ENCODE measurements at regions not wholly inside any gene's neighbourhood (a gene's known extent, or its start where the extent isn't known, plus 50 kb on each side); places are given as distances from the start of the nearest gene placed in this dataset.
"Not testable (repeated sequence)": the region's sequence is repeated elsewhere in the genome, so short reads cannot be mapped to it uniquely, and the experiment has no call there.

DNA sequence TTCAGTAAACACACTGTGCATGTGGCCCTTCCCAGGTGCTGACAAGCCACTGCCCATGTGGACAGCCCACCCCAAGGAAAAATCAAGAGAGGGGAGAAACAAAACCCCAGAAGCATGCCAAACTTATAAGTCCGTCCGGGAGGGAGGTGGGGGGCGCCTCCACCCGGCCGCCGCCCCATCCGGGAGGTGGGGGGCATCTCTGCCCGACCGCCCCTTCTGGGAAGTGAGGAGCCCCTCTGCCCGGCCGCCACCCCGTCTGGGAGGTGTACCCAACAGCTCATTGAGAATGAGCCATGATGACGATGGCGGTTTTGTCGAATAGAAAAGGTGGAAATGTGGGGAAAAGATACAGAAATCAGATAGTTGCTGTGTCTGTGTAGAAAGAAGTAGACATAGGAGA, 53.8 kb upstream of the C2CD4B start:
- DNase-seq: no peak

DNA sequence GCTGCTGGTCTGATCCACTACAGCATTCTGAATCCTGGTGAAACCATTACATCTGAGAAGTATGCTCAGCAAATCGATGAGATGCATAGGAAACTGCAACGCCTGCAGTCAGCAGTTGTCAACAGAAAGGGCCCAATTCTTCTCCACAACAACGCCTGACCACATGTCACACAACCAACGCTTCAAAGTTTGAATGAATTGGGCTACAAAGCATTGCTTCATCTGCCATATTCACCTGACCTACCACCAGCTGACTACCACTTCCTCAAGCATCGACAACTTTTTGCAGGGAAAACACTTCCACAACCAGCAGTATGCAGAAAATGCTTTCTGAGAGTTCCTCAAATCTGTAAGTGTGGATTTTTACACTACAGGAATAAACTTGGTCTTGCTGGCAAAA, 54.7 kb upstream of the C2CD4B start:
- no peak for DNase-seq

DNA sequence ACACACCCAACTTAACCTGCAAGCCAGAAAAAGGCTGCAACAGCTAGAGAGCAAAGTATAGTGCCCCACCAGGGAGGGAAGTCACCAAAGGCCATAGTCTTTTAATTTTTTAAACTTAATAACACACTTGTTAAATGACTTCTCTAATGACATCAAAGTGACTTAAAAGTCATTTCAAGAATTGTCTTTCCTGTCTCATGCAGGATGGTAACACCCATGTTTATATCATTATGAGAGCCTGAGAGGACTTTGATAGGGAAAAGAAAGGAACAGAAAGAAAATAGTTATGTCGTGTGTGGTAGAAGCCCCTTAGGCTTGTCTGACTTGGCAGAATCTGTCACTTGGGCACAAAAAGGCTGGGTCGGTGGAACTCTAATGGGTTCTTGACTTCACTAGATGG, 57.9 kb upstream of the C2CD4B start:
- DNase-seq: no peak

DNA sequence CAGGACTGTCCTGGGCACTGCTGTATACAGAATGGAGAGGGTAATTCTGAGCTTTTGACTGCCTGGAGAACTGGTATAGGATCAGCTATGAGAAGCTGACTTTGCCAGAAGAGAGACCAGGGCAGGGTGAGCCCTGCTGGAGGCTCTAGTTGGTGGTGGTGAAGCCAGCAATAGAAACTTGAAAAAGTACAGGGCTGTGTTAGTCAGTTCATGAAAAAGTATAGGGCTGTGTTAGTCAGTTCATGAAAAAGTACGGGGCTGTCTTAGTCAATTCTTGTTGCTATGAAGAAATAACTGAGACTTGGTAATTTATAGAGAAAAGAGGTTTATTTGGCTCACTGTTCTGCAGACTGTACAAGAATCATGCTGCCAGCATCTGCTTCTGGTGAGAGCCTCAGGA, 63.5 kb upstream of the C2CD4B start:
- DNase-seq: no peak

DNA sequence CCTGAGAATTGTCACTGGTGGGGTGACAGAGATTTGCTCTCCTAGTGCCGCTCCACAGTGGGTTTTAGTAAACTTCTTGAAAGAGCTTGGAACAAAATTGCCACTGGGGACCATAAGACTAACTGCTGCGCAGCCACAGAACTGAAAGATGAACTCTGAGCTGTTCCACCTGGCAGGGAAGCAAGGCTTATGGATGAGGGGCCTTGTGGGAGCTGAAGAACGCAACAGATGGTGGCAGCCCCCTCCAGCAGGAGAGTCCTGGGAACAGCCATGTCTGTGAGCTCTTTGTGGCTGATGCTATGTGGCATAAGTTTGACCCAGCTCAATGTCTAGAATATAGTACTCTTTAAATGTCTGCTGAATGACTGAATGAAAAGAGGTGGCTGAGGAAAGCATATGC, 66.8 kb upstream of the C2CD4B start:
- no peak for DNase-seq

DNA sequence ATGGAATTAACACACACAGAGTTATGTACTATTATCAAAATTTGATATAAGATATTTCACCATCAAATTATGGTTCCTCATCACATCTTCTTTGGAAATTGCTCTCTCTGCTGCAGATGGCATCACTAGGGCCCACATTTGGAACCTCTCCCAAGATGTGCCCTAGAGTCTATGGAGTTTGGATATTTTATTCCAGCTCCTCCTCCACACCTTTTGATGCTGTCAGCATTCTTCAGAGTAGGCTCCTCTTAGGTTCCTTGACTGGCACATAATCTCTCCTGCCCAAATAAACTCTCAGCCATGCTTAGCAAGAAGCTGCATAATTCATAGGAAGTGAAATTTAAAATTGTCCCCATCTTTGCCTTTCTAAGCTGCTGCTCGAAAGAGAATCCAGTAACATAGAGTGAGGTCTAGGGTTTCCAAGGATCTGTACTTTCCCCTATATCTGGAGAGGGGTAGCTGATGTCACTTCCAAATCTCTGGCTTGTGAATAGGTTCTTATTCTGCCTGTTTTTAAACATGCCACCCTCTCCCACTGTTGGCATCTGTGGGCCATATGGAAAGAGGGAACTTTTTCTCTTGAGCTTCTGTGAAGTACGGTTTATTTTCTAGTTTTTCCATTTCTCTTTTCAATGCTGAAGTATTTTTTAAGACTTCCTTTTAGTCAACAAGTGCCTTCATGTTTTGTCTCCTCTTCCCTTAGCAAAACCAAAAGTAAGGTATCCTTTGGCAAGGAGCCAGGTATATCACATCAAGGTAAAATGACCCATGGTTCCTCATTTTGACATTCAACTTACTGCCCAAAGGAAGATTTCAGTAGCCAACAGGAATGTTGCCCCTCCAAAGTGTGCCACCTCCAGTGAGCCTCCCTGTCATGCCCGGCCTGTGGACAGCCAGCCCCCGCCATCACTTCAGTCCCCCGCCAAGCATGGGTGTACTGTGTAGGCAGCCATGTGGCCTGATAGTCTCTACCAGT, 75.3 kb upstream of the C2CD4B start:
- no peak for DNase-seq

DNA sequence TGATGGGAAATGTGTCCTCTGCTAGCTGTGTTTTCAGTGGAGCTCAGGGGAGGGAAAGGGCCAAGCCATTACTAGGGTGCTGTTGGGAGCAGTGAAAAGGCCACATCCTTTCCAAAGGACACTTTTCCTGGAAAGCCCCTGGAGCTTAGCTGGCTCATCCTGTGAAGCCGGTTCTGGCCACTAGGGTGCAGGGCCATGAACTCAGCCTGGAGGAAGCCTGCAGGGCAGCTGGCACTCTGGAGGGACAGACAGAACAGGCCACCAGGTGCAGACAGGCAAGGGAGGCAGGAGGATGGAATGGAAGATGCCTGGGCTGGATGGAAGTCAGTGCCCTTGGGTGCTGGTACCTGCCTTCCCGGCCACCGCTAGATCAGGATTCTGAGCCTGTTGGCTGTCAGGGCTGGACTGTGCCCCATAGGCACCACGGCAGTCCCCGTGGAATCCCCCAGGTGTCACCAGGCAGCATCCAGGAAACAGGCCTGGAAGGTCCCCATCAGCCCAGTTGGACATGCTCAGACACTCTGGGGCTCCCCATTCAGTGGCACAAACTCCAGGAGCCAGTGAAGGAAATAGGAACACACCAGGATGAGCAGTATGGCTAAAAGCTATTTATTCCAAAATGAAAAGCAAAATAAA, 76.2 kb upstream of the C2CD4B start:
- no peak for DNase-seq

DNA sequence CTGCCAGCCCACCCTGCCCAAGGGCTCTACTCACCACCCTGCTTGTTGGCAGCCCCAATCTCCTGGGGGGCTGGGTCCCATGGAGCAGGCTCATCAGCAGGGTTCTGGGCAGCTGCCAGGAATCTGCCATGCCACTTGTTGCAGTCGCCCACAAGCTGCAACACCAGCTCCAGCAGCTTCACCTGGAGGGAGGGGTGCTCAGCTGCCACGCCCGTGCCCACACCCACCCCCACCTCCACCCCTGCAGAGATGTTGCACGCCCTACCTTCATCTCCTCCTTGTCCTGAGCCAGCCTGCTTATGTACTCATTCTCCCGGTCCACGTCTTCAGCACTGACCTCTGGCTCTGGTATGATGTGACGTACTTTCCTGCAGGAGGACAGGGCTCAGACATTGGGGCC, 77.9 kb upstream of the C2CD4B start:
- no peak for DNase-seq

DNA sequence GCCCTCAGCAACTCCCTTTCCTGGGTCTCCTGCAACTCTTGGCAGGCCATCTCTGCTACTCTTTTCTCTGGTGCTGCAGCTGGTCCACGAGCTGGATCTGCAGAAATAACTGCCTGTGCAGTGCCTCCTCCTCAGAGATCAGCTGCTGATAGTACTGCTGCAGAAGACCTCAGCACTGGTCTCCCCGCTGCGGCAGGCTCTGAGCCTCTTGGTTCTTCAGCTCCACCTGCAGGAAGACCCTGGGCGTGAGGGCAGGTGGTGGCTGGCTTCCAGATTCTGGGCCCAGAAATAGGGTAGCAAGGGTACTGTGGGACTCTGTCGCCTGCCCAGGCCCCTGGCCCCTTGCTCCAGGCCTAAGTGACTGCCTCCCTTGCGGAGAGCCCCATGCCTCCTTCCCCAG, 79.7 kb upstream of the C2CD4B start:
- DNase-seq: no peak

DNA sequence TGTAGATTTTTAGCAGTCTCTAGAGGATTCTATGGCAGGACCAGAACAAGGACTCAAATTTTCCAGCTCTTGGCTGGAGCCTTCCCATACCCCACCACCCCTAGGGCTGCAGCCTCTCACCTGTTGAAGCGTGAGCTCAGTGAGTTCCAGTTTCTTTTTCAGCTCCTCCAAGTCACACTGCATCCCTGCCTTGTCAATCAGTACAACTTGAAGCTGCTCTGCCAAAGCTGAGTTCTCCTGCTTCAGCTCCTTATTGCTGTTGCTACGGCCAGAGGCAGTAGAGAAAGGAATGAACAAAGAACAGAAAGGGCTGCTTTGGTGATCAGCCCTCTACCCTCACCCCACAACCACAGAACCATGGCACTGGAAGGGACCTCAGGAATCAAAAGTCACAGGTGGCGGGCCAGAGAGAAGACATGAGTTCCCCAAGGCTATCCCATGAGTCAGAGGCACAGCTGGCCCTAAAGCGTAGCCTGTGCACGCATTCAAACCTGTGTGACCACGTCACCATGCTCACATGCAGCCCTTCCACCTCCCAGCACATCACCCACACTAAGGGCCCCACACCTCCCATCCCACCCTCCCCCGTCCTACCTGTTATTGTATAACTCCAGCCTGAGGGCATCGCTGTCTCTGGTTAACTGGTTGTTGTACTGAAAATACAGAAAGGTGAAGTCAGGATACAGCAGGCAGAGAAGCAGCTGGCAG, 83.3 kb upstream of the C2CD4B start:
- no peak for DNase-seq

DNA sequence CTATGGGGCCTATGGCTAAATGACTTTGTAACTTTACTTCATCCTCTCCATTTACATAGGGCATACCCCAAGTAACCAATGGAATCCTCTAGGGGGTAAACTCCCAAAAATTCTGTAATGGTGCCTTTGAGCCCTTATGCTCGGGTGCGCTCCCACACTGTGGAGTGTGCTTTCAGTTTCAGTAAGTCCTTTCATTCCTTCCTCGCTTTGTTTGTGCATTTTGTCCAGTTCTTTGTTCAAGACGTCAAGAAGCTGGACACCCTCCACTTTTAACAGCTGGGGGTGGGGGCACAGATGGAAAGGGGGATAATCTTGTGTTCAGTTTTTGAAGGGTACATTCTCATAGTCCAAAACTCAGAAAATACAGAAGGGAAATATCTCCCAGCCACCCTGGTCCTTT, 84.4 kb upstream of the C2CD4B start:
- no peak for DNase-seq

DNA sequence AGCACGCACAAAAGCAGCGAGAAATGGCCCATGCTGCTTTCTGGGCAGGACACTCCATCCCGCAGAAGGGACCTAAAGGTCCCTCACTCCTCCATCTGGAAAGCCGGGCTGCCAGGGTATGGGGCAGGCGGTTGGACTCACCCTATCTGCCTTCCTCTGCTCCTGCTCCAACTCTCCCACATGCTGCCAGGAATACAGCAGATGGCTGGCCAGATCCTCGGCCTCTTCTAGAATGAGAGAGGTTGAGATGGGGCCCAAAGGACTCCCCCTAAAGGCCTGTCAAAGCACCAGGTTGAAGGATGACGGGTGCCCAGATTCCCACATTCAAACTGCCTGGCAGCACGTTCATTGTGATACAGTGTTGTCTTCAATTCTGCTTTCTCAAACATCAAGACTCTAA, 85.1 kb upstream of the C2CD4B start:
- DNase-seq: no peak

DNA sequence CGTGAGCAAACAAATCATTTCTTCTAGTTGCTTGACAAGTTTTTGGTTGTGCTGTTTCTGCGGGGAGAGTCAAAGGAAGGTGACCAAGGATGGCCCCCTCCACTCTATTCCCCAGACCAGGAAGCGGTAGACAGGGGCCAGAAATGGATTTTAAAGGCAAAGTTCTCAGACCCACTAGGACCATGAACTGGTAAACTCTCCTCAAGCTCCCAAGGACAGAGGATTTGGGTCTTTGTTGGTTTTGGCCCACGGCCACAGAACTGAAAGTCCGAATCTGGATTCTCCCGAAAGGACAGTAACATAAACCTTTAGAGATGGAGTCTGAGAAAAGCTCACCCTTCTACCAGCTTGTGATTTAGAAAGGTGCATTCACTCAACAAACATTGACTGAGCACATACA, 85.9 kb upstream of the C2CD4B start:
- DNase-seq: no peak

DNA sequence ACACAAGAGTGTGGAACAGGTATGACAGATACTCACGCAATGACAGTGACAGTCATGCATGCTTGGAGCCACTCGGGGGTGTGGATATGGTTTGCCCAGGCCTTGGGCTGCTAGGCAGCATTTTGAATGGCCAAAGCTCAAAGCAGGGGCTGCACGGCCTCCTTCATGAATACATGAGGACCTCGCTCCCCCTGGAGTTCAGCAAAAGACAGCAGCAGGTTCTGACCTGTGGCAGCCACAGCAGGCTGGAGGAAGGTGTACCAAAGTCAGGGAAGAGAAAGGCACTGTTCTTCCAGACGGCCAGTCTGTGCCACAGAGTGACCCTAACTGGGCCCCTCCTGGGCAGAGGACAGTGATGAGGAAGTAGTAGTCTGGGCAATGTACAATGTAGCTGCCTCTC, 88.2 kb upstream of the C2CD4B start:
- no peak for DNase-seq

DNA sequence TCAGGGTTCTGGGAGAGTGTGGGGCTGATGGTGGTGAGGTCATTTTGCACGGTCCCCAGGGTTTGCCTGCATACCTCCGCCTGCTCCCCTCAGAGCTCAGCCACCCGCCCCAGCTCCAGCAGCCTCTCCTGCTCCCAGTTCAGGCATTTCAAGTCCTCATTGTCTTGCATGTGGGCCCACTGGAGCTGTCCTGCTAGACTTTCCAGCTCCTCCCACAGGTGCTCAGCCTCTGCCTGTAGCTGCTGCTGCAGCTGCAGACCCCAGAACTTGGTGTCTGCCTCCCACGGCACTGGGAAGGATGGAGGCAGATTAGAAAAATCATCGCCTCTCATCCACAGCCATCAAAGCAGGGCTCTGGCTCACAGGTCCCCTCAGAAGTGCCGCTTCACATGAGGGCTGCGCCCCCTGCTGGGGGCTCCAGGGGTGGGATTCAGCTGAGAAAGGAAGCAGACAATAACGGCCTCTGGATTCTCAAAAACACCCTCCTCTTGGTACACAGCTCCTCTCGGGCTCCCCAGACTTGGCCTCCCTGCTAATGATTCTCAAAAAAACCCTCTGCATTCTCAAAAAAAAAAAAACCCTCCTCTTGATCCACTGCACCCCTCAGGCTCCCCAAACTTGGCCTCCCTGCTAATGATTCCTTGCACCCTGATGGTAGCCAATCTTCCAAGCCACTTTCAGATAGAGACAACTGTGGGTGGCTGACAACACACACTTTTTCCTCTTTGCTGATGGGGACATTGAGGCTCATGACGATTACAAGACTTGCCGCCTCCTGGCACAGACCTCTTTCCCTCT, 89.3 kb upstream of the C2CD4B start:
- peak in 1 of 2 donors; percentile 9 for DNase-seq

DNA sequence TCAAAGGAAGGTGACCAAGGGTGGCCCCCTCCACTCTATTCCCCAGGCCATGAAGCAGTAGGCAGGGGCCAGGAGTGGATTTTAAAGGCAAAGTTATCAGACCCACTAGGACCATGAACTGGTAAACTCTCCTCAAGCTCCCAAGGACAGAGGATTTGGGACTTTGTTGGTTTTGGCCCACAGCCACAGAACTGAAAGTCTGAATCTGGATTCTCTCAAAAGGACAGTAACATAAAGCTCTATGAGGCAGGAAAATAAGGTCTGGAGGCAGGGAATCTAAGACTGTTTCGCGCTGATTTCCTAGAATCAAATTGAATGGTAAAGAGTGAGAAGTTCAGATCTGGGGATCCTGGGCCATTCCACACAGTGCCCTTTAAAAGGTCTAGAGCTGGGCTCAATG, 91.3 kb upstream of the C2CD4B start:
- not testable (repeated sequence) for DNase-seq

DNA sequence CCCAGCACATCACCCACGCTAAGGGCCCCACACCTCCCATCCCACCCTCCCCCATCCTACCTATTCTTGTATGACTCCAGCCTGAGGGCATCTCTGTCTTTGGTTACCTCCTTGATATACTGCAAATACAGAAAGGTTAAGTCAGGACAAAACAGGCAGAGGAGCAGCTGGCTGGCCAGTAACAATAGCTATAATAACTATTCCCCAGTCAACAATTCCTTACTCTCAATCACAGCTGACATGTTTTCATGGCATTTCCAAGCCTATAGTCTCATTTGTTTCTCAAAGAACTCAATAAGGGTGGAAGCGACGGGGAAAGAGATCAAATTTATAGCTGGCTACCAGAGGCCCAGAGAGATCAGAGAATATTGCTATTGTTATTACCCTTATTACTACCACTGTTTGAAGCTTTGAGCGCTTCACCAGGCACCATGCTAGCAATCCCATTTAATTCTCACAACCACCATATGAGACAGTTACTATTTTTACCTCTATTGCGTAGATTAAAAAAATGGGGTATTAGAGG, 93.0 kb upstream of the C2CD4B start:
- DNase-seq: no peak

DNA sequence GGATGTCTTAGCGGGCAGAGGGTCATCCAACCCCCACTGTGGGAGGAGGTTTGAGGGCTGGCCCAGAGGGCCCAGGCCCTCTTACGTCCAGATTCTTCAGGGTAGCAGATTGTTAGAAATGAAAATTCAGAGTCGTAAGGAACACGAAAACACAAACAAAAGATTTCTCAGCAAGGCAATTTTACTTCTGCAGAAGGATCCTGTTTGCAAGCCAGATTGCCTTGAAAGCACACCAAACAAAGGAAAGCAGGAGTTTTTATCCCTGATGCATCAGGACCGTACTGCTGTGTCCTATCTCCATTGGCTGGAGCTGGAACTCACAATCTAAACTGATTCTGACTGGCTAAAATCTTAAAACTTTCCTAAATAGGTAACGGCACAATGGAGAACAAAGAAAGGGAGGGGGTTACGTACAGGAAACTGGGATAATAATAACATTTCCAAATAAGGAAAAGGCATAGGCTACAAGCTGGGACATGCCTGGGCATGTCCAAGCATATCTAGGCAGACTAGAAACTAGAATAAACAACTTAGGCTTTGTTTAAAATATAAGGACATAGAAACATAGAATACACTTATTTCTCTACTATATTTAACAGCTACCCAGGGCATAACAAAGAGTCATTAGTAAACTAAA, 97.3 kb upstream of the C2CD4B start:
- DNase-seq: no peak

DNA sequence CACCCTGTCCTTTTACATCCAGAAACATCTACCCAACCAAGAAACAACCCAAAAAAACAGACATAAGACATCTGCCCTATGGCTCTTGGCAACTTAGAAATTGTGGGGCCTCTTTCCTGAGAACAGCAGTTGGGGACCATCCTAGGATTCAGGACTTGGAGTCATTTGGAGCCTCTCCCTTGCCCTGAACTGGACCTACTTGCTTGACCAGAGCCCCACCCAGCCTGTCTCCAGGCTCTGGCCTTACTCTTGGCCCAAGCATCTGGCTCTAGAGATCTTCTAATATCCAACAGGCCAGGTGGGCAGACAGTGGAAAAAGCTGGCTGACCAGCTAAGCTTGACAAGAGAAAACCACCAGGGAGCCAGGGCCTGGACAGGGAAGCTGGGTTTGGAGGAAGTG, 99.1 kb upstream of the C2CD4B start:
- no peak for DNase-seq

DNA sequence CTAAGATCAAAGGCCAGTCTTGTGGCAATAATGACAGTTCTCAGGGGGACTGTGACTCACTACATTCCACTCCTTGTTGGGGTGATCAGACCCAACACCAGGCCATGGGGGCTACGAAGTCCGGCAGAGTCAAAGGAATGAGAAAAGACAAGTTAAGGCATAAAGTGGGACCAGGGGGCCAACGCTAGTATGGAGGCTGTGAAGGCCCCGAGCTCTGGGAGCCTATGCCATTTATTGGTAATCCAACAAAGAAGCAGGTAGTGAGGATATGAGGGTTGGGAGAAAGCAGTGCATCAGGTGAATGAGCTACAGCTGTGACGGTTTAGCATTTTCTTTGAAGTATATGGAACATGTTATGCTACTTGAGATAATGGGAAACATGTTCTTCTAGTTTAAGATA, 104.4 kb upstream of the C2CD4B start:
- no peak for DNase-seq

DNA sequence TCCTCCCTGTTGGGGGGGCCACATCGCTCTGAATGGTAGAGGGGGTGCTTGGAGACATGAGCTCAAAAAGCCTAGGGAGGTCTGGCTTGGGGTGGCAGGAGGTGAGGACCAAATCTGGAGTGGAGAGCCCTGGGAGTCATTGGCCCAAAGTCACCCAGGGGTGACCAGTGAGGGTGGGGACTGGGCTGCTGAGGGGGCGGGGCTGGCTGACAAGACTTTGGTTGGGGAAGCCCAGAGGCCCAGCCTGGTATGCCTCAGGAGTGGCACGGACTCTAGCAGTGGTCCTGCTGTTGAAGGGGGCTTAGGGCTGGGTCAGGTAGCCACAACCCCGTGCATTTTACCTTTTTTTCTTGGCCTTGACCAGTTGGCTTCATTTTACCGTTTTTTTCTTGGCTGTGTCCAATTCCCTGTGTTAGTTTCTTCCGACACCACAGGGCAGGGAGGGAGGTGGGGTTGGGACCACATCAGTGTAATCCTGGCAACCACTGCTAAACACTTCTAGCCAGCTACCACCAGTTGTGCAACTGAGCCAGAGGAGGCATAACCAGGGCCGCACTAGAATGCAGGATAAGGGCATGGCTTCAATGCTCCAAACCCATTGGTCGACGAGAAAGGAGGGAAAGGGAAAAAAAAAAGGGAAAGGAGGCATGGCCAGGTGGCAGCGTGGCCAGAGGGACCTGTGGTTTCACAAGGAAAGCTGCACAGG, 105.3 kb upstream of the C2CD4B start:
- DNase-seq: no peak

DNA sequence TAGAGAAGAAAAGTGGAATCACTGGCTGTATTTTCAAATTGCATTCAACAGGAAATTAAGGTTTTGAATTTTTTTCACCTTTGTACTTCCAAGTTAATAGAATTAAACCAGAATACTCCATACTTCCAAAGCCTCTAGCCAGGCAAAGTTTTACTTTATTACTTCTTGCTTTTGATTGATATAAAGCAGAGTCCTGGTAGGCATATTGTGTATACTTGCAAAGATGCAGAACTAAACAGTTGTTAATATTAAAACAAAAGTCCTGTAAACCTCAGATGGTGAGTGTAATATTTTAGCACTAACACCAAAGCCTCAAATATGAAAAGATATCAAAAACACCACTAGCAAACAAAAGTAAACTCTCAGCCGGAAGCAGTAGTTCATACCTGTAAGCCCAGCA, 107.2 kb upstream of the C2CD4B start:
- no peak for DNase-seq

All from bone marrow (tissue), 2 donors.